Skeletal muscle cell (primary cell): ENCODE measurements at regions not wholly inside any gene's neighbourhood (a gene's known extent, or its start where the extent isn't known, plus 50 kb on each side); places are given as distances from the start of the nearest gene placed in this dataset.
"Not testable (repeated sequence)": the region's sequence is repeated elsewhere in the genome, so short reads cannot be mapped to it uniquely, and the experiment has no call there.

ENCODE experiments used
- DNase-seq: peaks from one replicate; pipeline ENCODE4 v3.0.0-alpha.2; 2010; ENCODE audit warnings: low read depth
- H3K4me3 ChIP-seq: 2 replicates; pipeline ENCODE4 v1.5.1; 2011; ENCODE audit warnings: low read depth, mild to moderate bottlenecking, control low read depth, low read length, moderate library complexity

DNA sequence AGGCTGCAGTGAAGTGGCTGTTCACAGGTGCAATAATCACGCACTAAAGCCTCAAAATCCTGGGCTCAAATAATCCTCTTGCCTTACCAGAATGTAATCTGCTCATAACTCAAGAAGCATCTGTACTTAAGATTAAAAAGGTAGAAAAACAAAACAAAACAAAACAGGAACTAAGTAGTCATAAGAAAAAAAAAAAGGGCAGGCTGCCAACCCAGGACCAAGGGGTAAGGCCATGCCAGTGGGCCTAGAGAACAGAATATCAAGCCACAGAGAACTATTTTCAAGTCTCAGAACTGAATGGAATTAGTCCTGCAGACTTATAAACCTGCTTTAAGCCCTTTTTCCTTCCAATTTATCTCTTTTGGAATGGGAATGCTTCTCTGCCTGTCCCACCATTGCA is 64.8 kb upstream of the TBC1D3K start:
- no peak for DNase-seq
- no peak overlapping the region for H3K4me3 ChIP-seq

- DNase-seq, H3K4me3 ChIP-seq: not testable (repeated sequence)
These were observed 65.8 kb upstream of the TBC1D3K start for GRCh38 chr17:37858391-37858790.

- no peak overlapping the region for H3K4me3 ChIP-seq
- DNase-seq: no peak
These were observed 68.0 kb upstream of the TBC1D3K start for GRCh38 chr17:37856245-37856644.

- H3K4me3 ChIP-seq: no peak overlapping the region
- DNase-seq: no peak
These were observed 74.6 kb upstream of the TBC1D3K start for GRCh38 chr17:37849617-37849972.

- no peak overlapping the region for H3K4me3 ChIP-seq
- DNase-seq: peak; percentile 32
These were observed 75.3 kb upstream of the TBC1D3K start for GRCh38 chr17:37848690-37849616.

DNA sequence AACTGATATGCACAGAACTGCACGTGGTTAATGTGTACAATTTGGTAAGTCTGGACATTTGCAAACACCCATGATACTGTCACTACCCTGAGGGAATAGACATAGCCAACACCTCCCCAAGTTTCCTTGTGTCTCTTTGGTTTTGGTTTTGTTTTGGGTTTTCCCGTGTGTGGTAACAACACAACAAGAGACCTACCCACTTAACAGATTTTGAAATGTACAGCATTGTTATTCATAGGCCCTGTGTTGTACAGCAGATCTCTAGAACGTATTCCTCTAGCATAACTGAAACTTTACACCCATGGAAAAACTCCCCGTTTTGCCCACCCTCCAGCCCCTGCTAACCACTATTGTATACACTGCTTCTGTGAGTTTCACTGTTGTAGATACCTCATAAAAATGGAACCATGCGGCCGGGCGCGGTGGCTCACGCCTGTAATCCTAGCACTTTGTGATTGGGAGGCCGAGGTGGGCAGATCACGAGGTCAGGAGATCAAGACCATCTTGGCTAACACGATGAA is 76.3 kb upstream of the TBC1D3K start:
- H3K4me3 ChIP-seq: no peak overlapping the region
- no peak for DNase-seq

DNA sequence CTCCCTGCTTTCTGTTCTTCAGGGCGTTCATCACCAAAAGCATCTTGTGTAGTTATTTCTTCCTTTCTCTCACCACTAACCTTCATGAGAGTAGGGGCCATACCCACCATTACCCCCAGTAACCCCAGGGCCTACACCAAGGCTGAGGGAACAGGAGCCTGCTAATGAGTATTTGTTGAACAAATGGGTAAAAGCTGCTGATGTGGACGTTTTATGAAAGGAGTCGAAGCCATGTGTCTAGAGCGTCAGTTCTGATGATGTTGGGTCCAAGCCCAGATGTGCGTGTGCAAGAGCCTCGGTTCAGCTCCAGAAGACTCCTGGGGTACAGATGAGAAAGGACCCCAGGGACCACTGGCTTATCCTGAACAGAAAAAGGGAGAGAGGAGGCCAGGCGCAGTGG is 77.1 kb upstream of the TBC1D3K start:
- H3K4me3 ChIP-seq: no peak overlapping the region
- no peak for DNase-seq

DNA sequence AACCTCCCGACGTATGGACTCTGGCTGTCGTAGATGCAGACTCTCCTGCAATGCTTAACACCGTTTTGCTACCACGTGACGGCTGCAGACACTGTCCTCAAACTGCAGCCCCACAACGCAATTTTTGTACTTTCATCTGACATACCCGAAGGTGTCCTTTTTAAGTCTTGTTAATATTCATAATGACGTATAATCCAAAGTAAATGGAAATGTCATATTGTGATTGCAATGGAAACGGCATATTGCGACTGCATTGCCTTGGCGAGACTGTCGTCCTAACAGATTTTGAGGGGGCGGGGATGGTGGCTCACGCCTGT is 79.3 kb upstream of the TBC1D3K start:
- DNase-seq: no peak
- H3K4me3 ChIP-seq: no peak overlapping the region

DNA sequence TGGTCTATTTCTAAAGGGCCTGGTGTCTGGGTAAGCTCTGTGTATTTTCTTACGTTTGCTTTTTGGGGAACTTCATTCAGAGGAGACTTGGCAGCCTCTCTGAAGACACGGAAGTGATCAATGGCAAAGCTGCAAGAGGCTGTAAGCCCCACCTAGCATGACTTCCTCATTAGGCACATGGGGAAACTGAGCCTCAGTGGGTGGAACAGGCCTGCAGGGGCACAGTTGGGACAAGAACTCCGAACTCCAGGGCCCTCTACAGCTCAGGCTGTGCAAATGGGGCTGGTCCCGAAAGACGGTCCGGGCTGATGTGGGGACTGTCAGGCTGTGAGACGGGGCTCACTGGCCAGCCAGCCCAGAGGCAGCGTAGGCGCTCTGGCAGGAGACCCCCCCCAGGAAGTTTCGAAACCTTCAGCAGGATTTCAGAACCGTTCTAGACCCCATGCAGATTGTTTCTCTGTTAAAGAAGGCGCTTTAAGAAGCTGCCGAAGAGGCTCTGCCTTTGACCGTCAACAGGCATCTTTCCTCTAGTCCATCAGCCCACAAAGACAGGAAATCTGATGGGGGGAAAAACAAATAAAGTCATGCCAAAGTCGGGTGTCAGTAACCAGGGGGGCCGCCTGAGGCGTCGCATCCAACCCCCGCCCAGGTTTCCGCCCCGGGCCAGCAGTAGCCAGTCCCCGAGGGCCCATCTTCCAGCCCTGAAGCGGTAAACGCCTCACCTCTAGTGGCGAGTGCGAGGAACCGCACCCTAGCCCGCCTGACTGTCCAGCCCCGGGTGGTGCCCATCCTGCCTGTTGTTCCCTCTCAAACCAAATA is 79.8 kb upstream of the TBC1D3K start:
- DNase-seq: peak; percentile 9
- H3K4me3 ChIP-seq: peak overlapping the region; percentile 23

GRCh38 chr17:37842401-37842800 is 81.8 kb upstream of the TBC1D3K start:
- no peak overlapping the region for H3K4me3 ChIP-seq
- no peak for DNase-seq

DNA sequence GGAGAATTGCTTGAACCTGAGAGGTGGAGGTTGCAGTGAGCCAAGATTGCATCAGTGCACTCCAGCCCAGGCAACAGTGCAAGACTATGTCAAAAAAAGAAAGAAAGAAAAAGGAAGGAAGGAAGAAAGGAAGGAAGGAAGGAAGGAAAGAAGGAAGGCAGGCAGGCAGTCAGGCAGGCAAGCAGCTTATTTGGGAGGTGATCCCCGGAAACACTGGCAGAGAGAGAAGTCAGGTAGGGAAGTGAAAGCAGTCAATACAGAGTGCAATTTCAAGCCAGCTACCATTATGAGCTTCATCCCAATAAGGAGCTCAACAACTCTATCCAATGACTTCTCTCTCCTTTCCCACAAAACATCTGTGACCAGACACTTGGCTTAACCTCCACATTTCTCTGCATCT is 83.0 kb upstream of the TBC1D3K start:
- H3K4me3 ChIP-seq: no peak overlapping the region
- DNase-seq: no peak

- no peak overlapping the region for H3K4me3 ChIP-seq
- DNase-seq: no peak
These were observed 83.6 kb upstream of the TBC1D3K start for GRCh38 chr17:37840576-37840975.

GRCh38 chr17:37839196-37839978 is 84.8 kb upstream of the TBC1D3K start:
- H3K4me3 ChIP-seq: no peak overlapping the region
- DNase-seq: no peak

DNA sequence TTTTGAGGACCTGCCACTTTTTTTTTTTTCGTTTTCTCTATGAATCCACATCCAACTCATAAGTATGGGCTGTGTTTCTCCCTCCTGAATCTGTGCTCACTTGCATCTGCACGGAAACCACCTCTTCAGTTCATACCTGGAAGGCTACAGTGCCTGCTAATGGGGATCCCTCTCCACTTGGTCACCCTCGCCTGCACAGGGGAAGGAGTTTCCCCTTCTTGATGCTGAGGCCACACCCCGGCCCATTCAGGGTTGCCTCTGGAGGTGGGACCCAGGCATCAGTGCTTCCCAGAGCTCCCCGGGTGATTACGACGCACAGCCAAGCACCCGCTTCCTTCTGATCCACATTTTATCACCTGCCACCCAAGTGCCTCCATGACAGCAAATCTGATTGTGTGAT is 85.9 kb upstream of the TBC1D3K start:
- no peak for DNase-seq
- H3K4me3 ChIP-seq: no peak overlapping the region

DNA sequence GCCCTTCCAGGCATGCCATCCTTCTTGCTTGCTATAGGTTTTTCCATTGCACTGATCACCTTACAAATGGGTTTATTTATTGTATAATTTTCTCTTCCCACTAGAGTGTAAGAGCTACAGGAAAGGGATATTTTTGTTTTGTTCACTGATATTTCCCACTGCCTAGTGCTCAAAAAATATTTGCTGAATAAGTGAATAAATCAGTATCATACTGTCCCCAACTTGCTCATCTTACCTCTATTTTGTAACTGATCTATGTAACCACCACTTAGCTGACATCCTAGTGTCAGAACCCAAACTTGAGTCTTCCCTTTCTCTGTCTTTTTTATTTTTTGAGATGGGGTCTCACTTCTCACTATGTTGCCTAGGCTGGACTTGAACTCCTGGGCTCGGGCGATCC is 87.6 kb upstream of the TBC1D3K start:
- no peak for DNase-seq
- H3K4me3 ChIP-seq: no peak overlapping the region

- DNase-seq: no peak
- H3K4me3 ChIP-seq: no peak overlapping the region
These were observed 89.3 kb upstream of the HNF1B start for GRCh38 chr17:37834168-37834567.

- no peak overlapping the region for H3K4me3 ChIP-seq
- DNase-seq: no peak
These were observed 88.5 kb upstream of the HNF1B start for GRCh38 chr17:37833237-37833859.

DNA sequence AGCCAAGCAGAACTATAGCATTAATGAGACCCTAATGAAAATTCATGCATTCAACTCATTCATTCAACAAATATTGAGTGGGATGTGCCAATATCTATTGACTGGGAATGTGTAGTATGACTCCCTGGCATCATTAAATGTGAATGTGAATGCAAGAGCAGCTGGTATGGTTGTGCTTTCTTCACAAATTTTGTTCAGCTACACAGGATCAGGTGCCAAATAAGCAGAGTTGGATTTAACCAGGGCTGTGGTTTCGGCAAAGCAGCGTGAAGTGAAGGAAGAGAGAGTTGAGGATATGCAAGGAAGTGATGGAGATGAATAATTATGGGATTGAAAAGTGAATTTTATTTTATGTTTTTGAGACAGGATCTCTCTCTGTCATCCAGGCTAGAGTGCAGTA is 87.1 kb upstream of the HNF1B start:
- no peak overlapping the region for H3K4me3 ChIP-seq
- no peak for DNase-seq

DNA sequence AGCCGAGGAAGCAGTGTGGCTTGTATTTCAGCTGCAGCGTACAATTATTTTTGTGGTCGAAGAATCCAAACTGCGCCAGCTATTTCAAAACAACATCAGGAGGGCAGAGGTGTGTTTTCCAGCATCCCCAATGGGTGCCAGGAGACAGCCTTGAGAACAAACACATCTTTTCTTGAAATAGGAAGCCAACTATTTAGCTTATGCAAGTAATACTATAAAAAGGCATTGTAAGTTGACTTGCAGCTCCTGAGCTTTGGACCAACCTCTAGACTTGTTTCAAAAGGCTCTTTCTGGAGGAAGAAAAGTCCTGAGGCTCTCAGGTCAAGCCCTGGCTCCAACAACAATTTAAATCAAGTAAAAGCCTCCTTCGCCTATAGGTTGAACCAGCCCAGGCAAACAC is 86.6 kb upstream of the HNF1B start:
- DNase-seq: no peak
- no peak overlapping the region for H3K4me3 ChIP-seq
